GM21447 (cell line): ENCODE measurements at regions not wholly inside any gene's neighbourhood (a gene's known extent, or its start where the extent isn't known, plus 50 kb on each side); places are given as distances from the start of the nearest gene placed in this dataset.

ENCODE experiments used
- ATAC-seq: cut with Tn5 transposase; IDR thresholded peaks from one replicate; pipeline ENCODE4 v1.9.1; 2021; ENCODE audit not compliant: unreplicated experiment

- no peak for ATAC-seq
Measured at GRCh38 chr4:29002151-29002550, 1718.0 kb upstream of the PCDH7 start.

GRCh38 chr4:29005838-29006237, 1714.3 kb upstream of the PCDH7 start:
- ATAC-seq: no peak

GRCh38 chr4:29009908-29010307, 1710.3 kb upstream of the PCDH7 start:
- ATAC-seq: no peak

GRCh38 chr4:29013341-29013740, 1706.8 kb upstream of the PCDH7 start:
- ATAC-seq: no peak

GRCh38 chr4:29014555-29014954, 1705.6 kb upstream of the PCDH7 start:
- no peak for ATAC-seq

- no peak for ATAC-seq
Measured at GRCh38 chr4:29033703-29034102, 1686.5 kb upstream of the PCDH7 start.

- ATAC-seq: no peak
Measured at GRCh38 chr4:29037501-29037900, 1682.7 kb upstream of the PCDH7 start.

GRCh38 chr4:29043411-29043810, 1676.8 kb upstream of the PCDH7 start:
- ATAC-seq: no peak

GRCh38 chr4:29046186-29046585, 1674.0 kb upstream of the PCDH7 start:
- ATAC-seq: no peak

- ATAC-seq: no peak
Measured at GRCh38 chr4:29046781-29047180, 1673.4 kb upstream of the PCDH7 start.

GRCh38 chr4:29047341-29048041, 1672.7 kb upstream of the PCDH7 start:
- ATAC-seq: no peak

- no peak for ATAC-seq
Measured at GRCh38 chr4:29051381-29051965, 1668.7 kb upstream of the PCDH7 start.

GRCh38 chr4:29052266-29052665, 1667.9 kb upstream of the PCDH7 start:
- ATAC-seq: no peak

GRCh38 chr4:29058531-29058930, 1661.6 kb upstream of the PCDH7 start:
- ATAC-seq: no peak

- no peak for ATAC-seq
Measured at GRCh38 chr4:29066861-29067260, 1653.3 kb upstream of the PCDH7 start.

GRCh38 chr4:29073571-29073970, 1646.6 kb upstream of the PCDH7 start:
- ATAC-seq: no peak

GRCh38 chr4:29075366-29075765, 1644.8 kb upstream of the PCDH7 start:
- no peak for ATAC-seq

GRCh38 chr4:29079260-29079659, 1640.9 kb upstream of the PCDH7 start:
- ATAC-seq: no peak

- ATAC-seq: no peak
Measured at GRCh38 chr4:29081234-29081955, 1638.8 kb upstream of the PCDH7 start.

- ATAC-seq: no peak
Measured at GRCh38 chr4:29082684-29083083, 1637.5 kb upstream of the PCDH7 start.

GRCh38 chr4:29085748-29086147, 1634.4 kb upstream of the PCDH7 start:
- ATAC-seq: no peak

GRCh38 chr4:29104694-29105093, 1615.5 kb upstream of the PCDH7 start:
- no peak for ATAC-seq
